ENCODE measurements at regions not wholly inside any gene's neighbourhood (a gene's known extent, or its start where the extent isn't known, plus 50 kb on each side); places are given as distances from the start of the nearest gene placed in this dataset.
"Not testable (repeated sequence)": the region's sequence is repeated elsewhere in the genome, so short reads cannot be mapped to it uniquely, and the experiment has no call there.

DNA sequence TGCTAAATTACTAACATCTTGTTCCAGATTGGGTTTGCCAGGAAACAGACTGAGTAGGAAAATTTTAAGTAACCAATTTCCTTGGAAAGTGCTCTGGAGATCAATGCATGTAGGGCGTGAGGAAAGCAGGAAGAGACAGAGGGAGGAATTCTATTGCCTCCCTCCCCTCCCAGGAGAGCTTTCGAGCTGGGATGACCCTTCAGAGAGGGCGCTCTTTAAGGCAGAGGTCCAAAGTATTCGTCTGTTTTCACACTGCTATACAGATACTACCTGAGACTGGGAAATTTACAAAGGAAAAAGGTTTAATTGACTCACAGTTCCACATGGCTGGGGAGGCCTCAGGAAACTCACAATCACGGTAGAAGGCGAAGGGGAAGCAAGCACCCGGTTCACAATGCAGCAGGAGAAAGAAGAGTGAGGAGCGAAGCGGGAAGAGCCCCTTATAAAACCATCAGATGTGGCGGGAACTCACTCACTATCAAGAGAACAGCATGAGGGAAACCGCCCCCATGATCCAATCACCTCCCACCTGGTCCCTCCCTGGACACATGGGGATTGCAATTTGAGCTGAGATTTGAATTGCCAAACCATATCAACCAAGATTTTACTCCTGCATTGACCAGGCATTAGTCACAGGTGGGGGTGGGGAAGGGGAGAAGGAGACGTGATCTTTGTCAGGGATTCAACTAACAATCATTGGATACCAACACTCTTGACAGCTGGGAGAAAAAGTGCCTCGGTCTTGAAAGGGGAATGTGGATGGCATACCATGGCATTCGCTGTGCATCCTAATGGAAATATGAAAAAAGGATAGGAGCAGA is 63.8 kb downstream of the SLITRK2 start:
- no peak for DNase-seq
- H3K36me3 Mint-ChIP-seq = no peaks in the 10 kb centered on the region
- no peaks in the 10 kb centered on the region for H3K9me3 Mint-ChIP-seq
- H3K4me1 Mint-ChIP-seq = no peaks in the 10 kb centered on the region
- no peak overlapping the region for H3K27ac Mint-ChIP-seq
- H3K27me3 Mint-ChIP-seq = no peaks in the 10 kb centered on the region
- H3K4me3 Mint-ChIP-seq = no peak overlapping the region
- CTCF ChIA-PET = no interaction called here

DNA sequence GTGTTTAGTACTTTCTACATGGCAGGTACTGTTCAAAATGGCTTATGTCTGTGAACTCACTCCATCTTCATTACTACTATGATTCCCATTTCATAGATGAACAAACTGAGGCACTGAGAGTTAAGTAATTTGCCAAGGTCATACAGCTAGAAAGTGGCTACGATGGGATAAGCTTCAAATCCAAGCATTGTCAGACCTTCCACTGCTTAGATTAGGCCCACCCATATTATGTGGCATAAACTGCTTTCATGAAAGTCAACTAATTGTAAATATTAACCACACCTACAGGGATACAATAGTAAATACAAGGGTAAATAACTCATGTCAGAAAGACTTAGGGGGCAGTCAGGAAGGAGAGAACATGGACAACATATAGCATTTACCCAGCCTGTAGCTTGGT is 68.8 kb downstream of the SLITRK2 start:
- Mint-ChIP-seq H3K4me1 (no peaks in the 10 kb centered on the region), H3K9me3 (peaks cover 2% of the 10 kb centered on the region), H3K27me3 (no peaks in the 10 kb centered on the region), H3K4me3 (no peak overlapping the region), H3K27ac (no peak overlapping the region), H3K36me3 (no peaks in the 10 kb centered on the region)
- CTCF ChIA-PET = no interaction called here
- no peak for DNase-seq

DNA sequence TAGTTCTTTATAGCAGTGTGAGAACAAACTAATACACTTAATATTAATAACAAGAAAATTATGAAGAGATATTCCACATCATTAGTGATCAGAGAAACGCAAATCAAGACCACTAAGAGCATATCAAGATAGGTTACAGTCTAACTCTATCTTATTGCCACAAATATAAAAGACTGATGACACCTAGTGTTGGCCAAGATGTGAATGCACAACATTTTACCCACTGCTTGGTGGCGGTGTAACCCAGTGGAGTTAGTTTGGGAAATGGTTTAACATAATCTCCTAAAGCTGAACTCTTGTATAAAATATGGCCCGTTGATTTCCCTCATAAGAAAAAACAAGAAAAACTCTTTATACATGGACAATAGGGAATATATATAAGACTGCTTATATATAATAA is 92.4 kb downstream of the SLITRK2 start:
- H3K27ac Mint-ChIP-seq = no peak overlapping the region
- H3K4me3 Mint-ChIP-seq = no peak overlapping the region
- DNase-seq = no peak
- peaks cover 1% of the 10 kb centered on the region for H3K9me3 Mint-ChIP-seq
- H3K27me3 Mint-ChIP-seq = no peaks in the 10 kb centered on the region
- H3K36me3 Mint-ChIP-seq = no peaks in the 10 kb centered on the region
- no peaks in the 10 kb centered on the region for H3K4me1 Mint-ChIP-seq
- CTCF ChIA-PET = no interaction called here

DNA sequence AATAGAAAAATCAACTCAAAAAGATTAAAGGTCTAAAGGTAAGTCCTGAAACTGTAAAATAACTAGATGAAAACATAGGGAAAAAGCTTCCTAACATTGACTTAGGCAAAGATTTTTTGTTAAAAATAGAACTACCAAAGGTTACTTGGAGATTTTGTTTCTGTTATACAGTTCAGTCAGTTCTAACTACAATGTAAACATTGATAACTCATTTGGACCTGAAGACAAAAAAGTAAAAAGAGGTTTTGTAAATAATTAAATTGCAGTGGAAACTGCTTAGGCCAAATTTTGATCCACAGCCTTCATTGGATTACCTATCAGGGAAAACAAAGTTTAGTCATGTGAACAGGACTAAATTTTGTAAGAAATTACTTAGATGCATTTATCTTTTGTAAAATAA is 101.8 kb downstream of the SLITRK2 start:
- DNase-seq = no peak
- Mint-ChIP-seq H3K4me3 (no peak overlapping the region), H3K36me3 (no peaks in the 10 kb centered on the region), H3K27me3 (no peaks in the 10 kb centered on the region), H3K4me1 (no peaks in the 10 kb centered on the region), H3K9me3 (peaks cover 1% of the 10 kb centered on the region), H3K27ac (no peak overlapping the region)
- CTCF ChIA-PET = no interaction called here

DNA sequence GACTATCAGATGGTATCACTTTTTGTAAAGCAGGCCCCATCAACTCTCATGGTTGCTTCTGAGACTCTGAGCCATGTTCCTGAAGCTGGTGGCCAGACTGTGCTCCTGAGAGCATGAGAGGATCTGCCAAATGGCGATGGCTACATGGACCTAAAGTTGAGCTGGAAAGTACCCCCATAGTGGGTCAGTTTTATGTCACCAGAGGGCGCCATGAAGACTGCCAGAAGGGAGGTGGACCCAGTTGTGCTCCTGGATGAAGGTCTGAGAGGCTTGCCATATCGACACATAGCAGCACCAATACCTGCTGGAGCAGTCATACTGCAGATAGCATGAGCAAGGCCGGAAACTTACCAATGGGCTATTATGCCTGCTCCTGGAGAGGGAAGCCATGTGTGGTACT is 105.7 kb downstream of the SLITRK2 start:
- no peak for DNase-seq
- no peaks in the 10 kb centered on the region for H3K9me3 Mint-ChIP-seq
- H3K27me3 Mint-ChIP-seq = no peaks in the 10 kb centered on the region
- no peak overlapping the region for H3K27ac Mint-ChIP-seq
- no peak overlapping the region for H3K4me3 Mint-ChIP-seq
- no peaks in the 10 kb centered on the region for H3K36me3 Mint-ChIP-seq
- CTCF ChIA-PET = no interaction called here
- H3K4me1 Mint-ChIP-seq = no peaks in the 10 kb centered on the region

DNA sequence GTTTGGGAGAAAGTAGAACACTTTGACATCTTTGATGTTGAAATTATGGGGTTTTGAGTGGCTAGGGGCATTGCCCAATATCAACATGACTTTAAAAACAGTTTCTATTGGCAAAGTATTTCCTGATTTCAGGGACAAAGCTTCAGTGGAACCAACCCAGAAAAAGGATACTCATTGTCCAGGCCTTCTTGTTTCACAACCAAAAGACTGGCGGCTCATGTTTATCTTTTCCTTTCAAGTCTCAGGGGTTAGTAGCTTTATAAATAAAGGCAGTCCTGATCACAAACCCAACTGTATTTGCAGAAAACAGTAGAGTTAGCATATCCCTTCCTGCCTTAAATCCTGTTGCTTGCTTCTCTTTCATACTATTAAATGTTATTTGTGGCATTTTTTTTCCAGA is 119.1 kb downstream of the SLITRK2 start:
- no peak overlapping the region for H3K4me3 Mint-ChIP-seq
- H3K27ac Mint-ChIP-seq = no peak overlapping the region
- CTCF ChIA-PET = no interaction called here
- no peaks in the 10 kb centered on the region for H3K36me3 Mint-ChIP-seq
- DNase-seq = no peak
- H3K4me1 Mint-ChIP-seq = no peaks in the 10 kb centered on the region
- no peaks in the 10 kb centered on the region for H3K27me3 Mint-ChIP-seq
- peaks cover 2% of the 10 kb centered on the region for H3K9me3 Mint-ChIP-seq

DNA sequence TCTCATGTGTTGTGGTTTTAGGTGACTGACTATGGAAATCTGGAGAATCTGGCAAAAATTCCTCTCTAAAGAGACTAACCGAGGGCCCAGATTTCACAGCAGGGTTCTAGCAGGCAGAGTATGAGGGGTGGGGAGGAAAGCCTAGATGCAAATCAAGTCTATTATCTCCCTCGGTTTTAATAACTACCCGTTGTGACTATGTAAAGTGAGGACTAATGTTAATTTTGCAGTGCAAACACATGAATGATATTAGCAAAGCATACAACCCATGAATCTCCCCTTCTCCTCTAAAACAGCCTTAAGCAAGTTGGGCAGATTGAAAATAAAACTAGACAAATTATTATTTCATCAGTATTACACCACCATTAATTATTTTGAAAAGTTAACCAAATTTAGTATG is 131.4 kb downstream of the SLITRK2 start:
- CTCF ChIA-PET = no interaction called here
- Mint-ChIP-seq H3K27ac (no peak overlapping the region), H3K4me1 (no peaks in the 10 kb centered on the region), H3K27me3 (no peaks in the 10 kb centered on the region), H3K9me3 (no peaks in the 10 kb centered on the region), H3K4me3 (no peak overlapping the region), H3K36me3 (no peaks in the 10 kb centered on the region)
- no peak for DNase-seq

DNA sequence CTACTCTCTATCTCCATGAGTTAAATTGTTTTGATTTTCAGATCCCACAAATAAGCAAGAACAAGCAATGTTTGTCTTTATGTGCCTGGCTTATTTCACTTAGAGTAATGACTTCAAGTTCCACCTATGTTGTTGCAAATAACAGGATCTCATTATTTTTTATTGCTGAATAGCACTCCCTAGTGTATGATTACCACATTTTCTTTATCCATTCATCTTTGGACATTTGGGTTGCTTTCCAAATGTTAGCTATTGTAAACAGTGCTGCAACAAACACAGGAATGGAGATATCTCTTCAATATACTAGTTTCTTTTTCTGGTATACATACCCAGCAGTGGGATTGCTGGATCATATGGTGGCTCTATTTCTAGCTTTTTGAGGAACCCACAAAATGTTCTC is 136.0 kb downstream of the SLITRK2 start:
- no peak for DNase-seq
- Mint-ChIP-seq H3K4me3 (no peak overlapping the region), H3K27me3 (no peaks in the 10 kb centered on the region), H3K9me3 (no peaks in the 10 kb centered on the region), H3K36me3 (no peaks in the 10 kb centered on the region), H3K4me1 (no peaks in the 10 kb centered on the region), H3K27ac (no peak overlapping the region)
- CTCF ChIA-PET = no interaction called here

DNA sequence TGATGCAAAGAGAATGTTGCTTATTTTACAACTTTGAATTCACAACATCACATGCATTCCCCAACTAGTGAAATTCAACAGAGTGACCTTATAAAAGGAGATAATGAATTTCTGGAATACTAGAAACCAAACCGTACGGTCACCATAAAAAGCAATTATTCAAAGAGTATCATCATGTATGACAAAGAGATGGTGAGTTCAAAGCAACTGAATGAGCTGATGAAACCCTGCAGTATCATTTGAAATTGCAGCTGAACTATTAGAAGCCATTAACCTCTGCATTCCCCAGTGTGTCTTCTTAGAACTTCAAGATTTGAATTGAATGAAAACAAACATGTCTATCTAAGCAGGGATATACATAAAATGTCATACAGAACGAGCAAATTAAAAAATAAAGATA is 172.4 kb downstream of the SLITRK2 start:
- no peak for DNase-seq
- Mint-ChIP-seq H3K36me3 (no peaks in the 10 kb centered on the region), H3K27me3 (no peaks in the 10 kb centered on the region), H3K27ac (no peak overlapping the region), H3K4me1 (no peaks in the 10 kb centered on the region), H3K4me3 (no peak overlapping the region), H3K9me3 (peaks cover 6% of the 10 kb centered on the region)
- CTCF ChIA-PET = no interaction called here

DNA sequence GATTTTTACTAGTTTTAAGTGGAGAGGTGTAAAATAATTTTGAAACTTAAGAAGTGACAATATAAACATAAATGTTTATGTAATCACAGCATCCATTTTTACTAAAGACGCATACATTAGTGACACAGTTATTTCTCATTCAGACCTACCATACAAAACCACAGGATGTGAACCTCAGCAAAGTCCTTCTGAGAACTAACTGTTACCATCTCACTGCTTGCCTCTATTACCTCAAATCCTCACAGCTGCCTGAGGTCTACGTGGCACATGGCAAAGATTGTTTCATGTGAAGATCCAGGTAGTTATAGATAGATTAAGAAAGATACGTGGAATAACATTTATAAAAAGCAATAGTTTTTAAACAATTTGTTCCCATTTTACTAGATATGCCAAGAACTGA is 189.0 kb downstream of the SLITRK2 start:
- CTCF ChIA-PET = no interaction called here
- Mint-ChIP-seq H3K36me3 (no peaks in the 10 kb centered on the region), H3K4me1 (no peaks in the 10 kb centered on the region), H3K27me3 (no peaks in the 10 kb centered on the region), H3K4me3 (no peak overlapping the region), H3K9me3 (peaks cover 1% of the 10 kb centered on the region), H3K27ac (no peak overlapping the region)
- no peak for DNase-seq

DNA sequence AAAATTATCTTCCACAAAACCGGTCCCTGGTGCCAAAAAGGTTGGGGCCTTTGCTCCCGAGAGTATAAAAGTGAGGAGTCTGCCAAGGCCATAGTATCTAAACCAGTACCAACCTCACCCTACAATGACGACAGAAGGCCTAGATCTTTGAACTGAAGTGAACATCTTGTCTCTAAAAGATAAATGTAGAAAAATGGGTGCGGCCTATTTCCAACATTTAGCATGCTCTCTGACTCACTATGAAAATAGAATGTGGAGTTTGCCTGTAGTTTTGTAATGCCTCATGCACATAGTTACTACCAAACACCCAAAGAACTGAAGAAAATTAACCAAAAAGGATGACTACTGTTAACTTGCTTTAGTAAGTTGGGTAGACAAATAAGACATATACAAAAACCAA is 218.4 kb downstream of the SLITRK2 start:
- no peaks in the 10 kb centered on the region for H3K9me3 Mint-ChIP-seq
- H3K4me3 Mint-ChIP-seq = no peak overlapping the region
- no peaks in the 10 kb centered on the region for H3K27me3 Mint-ChIP-seq
- H3K36me3 Mint-ChIP-seq = no peaks in the 10 kb centered on the region
- no peak for DNase-seq
- CTCF ChIA-PET = no interaction called here
- no peak overlapping the region for H3K27ac Mint-ChIP-seq
- no peaks in the 10 kb centered on the region for H3K4me1 Mint-ChIP-seq

DNA sequence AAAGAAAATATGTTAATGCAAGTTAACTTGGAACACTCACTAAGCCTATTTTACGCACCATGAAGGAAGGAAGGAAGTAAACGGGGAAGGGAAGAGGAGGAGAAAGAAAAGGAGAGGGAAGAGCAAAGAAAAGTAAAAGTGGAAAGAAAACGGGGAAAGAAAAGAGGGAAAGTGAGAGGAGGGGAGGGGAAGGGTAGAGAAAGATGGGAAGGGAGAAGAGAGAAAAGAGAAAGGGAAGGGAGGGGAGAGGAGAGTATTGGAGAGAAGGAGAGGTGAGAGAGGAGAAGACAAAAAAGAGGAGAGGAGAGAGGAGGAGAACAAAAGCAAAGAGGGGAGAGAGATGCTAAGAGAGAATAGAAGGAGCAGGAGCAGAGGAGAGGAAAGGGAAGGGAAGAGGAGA is 224.1 kb downstream of the SLITRK2 start:
- CTCF ChIA-PET = no interaction called here
- Mint-ChIP-seq H3K27me3 (no peaks in the 10 kb centered on the region), H3K4me3 (no peak overlapping the region), H3K27ac (peak overlapping the region; percentile 52), H3K4me1 (no peaks in the 10 kb centered on the region), H3K36me3 (no peaks in the 10 kb centered on the region), H3K9me3 (no peaks in the 10 kb centered on the region)
- DNase-seq = no peak

DNA sequence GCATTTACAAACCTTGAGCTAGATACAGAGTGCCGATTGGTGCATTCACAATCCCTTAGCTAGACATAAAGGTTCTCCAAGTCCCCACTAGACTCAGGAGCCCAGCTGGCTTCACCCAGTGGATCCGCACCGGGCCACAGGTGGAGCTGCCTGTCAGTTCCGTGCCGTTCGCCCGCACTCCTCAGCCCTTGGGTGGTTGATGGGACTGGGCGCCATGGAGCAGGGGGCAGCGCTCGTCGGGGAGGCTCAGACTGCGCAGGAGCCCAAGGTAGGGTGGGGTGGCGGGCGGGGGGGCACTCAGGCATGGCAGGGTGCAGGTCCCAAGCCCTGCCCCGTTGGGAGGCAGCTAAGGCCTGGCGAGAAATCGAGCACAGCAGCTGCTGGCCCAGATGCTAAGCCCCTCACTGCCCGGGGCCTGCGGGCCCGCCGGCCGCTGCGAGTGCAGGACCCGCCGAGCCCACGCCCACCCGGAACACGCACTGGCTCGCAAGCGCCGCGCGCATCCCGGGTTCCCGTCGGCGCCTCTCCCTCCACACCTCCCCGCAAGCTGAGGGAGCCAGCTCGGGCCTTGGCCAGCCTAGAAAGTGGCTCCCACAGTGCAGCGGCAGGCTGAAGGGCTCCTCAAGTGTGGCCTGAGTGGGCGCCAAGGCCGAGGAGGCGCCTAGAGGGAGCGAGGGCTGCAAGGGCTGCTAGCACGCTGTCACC is 228.5 kb downstream of the SLITRK2 start:
- H3K4me1 Mint-ChIP-seq, H3K27ac Mint-ChIP-seq, DNase-seq, H3K27me3 Mint-ChIP-seq, H3K4me3 Mint-ChIP-seq, H3K36me3 Mint-ChIP-seq, CTCF ChIA-PET, H3K9me3 Mint-ChIP-seq: not testable (repeated sequence)

DNA sequence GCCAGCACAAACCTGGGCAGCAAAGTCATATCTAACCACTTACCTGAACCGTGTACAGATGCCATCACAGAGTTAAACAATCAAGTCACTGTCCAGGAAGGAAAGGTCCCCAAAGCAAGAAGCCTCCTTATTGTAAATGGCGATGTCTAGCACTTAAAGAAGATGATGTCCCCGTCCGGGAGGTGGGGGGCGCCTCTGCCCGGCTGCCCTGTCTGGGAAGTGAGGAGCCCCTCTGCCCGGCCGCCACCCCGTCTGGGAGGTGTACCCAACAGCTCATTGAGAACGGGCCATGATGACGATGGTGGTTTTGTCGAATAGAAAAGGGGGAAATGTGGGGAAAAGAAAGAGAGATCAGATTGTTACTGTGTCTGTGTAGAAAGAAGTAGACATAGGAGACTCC is 231.9 kb downstream of the SLITRK2 start:
- H3K36me3 Mint-ChIP-seq, H3K9me3 Mint-ChIP-seq, DNase-seq, H3K27ac Mint-ChIP-seq, H3K27me3 Mint-ChIP-seq, H3K4me3 Mint-ChIP-seq, H3K4me1 Mint-ChIP-seq, CTCF ChIA-PET: not testable (repeated sequence)

DNA sequence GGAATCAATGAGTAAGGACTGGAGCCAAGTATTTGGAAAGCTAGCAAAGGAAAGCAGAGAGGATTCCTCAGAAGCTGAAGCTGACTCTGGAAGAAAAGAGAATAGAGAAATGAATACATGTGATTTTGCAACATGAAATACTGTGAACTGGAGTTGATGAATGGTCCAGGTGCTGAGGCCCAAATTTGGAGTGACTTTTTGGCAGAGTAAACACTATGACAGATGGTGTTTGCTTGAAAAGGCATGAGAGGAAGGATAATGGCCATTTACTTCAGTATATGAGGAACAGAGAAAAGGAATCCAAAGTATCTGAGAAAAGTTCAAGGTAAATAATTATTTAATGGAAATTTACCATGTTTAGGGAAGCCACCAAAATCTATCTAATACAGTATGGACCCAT is 236.7 kb downstream of the SLITRK2 start:
- DNase-seq = no peak
- H3K9me3 Mint-ChIP-seq = peaks cover 3% of the 10 kb centered on the region
- H3K27me3 Mint-ChIP-seq = no peaks in the 10 kb centered on the region
- H3K4me1 Mint-ChIP-seq = no peaks in the 10 kb centered on the region
- no peaks in the 10 kb centered on the region for H3K36me3 Mint-ChIP-seq
- no peak overlapping the region for H3K4me3 Mint-ChIP-seq
- H3K27ac Mint-ChIP-seq = no peak overlapping the region
- CTCF ChIA-PET = no interaction called here

Measured in activated naive CD4-positive, alpha-beta T cell treated with anti-CD3 and anti-CD28 coated beads, Interleukin-2, amount 10 ng/mL, durations not matched to agents 7 days and 5 days (primary cell).